Smooth muscle cell (in vitro differentiated cells): ENCODE measurements at regions not wholly inside any gene's neighbourhood (a gene's known extent, or its start where the extent isn't known, plus 50 kb on each side); places are given as distances from the start of the nearest gene placed in this dataset.
A peak's percentile ranks its signal among the peaks of the same experiment; 100 is the strongest.

ENCODE experiments used
- DNase-seq: peaks from one replicate; lab custom pipeline; 2025; ENCODE audit not compliant: unreplicated experiment; lab: John Stamatoyannopoulos, UW
- H2AFZ ChIP-seq: fragments of 200-600 bp; sonication (generic); 2 replicates; pipeline ENCODE4 v1.6.0; 2016; ENCODE audit warnings: antibody characterized with exemption, low read depth, mild to moderate bottlenecking
- H3F3A ChIP-seq: fragments of 200-600 bp; sonication (generic); 2 replicates; pipeline ENCODE4 v1.6.0; 2017; ENCODE audit warnings: antibody characterized with exemption, low read depth
- H3K27ac ChIP-seq: fragments of 200-600 bp; sonication (generic); 2 replicates; pipeline ENCODE4 v1.5.1; 2016; ENCODE audit warnings: low read depth, mild to moderate bottlenecking
- H3K27me3 ChIP-seq: fragments of 200-600 bp; sonication (generic); 2 replicates; pipeline ENCODE4 v1.6.1; 2016; ENCODE audit warnings: low read depth, mild to moderate bottlenecking
- H3K36me3 ChIP-seq: fragments of 200-600 bp; sonication (generic); 2 replicates; pipeline ENCODE4 v1.5.1; 2016; ENCODE audit warnings: low read depth
- H3K4me1 ChIP-seq: fragments of 200-600 bp; sonication (generic); 2 replicates; pipeline ENCODE4 v1.5.1; 2016; ENCODE audit warnings: low read depth
- H3K4me2 ChIP-seq: fragments of 200-600 bp; sonication (generic); 2 replicates; pipeline ENCODE4 v1.6.0; 2016; ENCODE audit warnings: mild to moderate bottlenecking
- H3K4me3 ChIP-seq: fragments of 200-600 bp; sonication (generic); 2 replicates; pipeline ENCODE4 v1.5.1; 2016; ENCODE audit warnings: mild to moderate bottlenecking
- H3K79me2 ChIP-seq: fragments of 200-600 bp; sonication (generic); 2 replicates; pipeline ENCODE4 v1.6.0; 2016; ENCODE audit warnings: low read depth, mild to moderate bottlenecking
- H3K9ac ChIP-seq: fragments of 200-600 bp; sonication (generic); 2 replicates; pipeline ENCODE4 v1.6.0; 2016; ENCODE audit warnings: low read depth
- H3K9me3 ChIP-seq: fragments of 200-600 bp; sonication (generic); replicated peaks from 2 replicates; pipeline ENCODE4 v1.5.1; 2016; ENCODE audit warnings: low read depth
- H4K20me1 ChIP-seq: fragments of 200-600 bp; sonication (generic); 2 replicates; pipeline ENCODE4 v1.6.0; 2016; ENCODE audit warnings: low read depth
- WGBS: methylation state at CpG from one replicate; pipeline ENCODE4 v1.1.7; 2016; ENCODE audit warnings: low lambda C conversion rate; 5-methylcytosine and 5-hydroxymethylcytosine counted together
- TF ChIP-seq, protein P1 (sequence below): fragments of 200-600 bp; sonication (generic); IDR thresholded peaks from 2 replicates; pipeline ENCODE4 v1.5.1; 2017; ENCODE audit warnings: borderline replicate concordance, mild to moderate bottlenecking, antibody characterized with exemption; ENCODE audit not compliant: insufficient read depth, poor library complexity, severe bottlenecking

DNA sequence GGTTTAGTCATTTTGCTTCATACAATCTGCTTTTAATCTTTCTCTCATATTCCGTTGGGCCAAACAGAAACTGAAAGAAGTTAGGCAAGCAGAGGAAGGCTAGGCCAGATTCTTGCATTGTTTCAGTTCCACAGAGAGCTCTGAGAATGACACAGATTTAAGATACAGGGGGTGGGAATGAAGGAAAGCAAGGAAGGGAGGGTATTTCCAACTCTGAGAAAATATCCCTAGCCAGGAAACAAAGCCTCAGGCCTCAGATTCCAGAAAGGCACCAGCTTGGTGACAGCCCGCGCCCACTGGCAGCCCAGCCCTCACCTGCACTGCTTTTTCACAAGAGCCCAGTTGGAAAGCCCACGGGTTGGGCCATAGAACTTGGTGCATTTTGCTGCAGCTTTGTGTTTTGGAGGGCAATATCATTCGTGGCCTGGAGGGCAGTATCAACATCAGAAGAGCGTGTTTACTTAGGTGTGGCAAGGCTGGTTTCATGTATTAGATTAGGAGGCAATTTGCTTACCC lies 63.5 kb downstream of the ENC1 start:
- no peaks in the 10 kb centered on the region for H3K36me3 ChIP-seq
- no peak overlapping the region for H3K9ac ChIP-seq
- H4K20me1 ChIP-seq: no peaks in the 10 kb centered on the region
- no peak for DNase-seq
- no peak overlapping the region for H3K4me3 ChIP-seq
- H3F3A ChIP-seq: no peaks in the 10 kb centered on the region
- peaks cover 5% of the 10 kb centered on the region for H3K4me1 ChIP-seq
- no peaks in the 10 kb centered on the region for H3K9me3 ChIP-seq
- peak overlapping the region; percentile 22 for H3K4me2 ChIP-seq
- H3K27ac ChIP-seq: peak overlapping the region; percentile 73
- no peaks in the 10 kb centered on the region for H3K79me2 ChIP-seq
- TF ChIP-seq, protein P1, sequence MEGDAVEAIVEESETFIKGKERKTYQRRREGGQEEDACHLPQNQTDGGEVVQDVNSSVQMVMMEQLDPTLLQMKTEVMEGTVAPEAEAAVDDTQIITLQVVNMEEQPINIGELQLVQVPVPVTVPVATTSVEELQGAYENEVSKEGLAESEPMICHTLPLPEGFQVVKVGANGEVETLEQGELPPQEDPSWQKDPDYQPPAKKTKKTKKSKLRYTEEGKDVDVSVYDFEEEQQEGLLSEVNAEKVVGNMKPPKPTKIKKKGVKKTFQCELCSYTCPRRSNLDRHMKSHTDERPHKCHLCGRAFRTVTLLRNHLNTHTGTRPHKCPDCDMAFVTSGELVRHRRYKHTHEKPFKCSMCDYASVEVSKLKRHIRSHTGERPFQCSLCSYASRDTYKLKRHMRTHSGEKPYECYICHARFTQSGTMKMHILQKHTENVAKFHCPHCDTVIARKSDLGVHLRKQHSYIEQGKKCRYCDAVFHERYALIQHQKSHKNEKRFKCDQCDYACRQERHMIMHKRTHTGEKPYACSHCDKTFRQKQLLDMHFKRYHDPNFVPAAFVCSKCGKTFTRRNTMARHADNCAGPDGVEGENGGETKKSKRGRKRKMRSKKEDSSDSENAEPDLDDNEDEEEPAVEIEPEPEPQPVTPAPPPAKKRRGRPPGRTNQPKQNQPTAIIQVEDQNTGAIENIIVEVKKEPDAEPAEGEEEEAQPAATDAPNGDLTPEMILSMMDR: no peak
- peak overlapping the region; percentile 79 for H2AFZ ChIP-seq
- no peaks in the 10 kb centered on the region for H3K27me3 ChIP-seq
- WGBS: 76% methylated on average over 6 of the region's 6 CpGs

- Histone ChIP-seq H4K20me1 (no peaks in the 10 kb centered on the region), H3K9me3 (no peaks in the 10 kb centered on the region), H3K27ac (peak overlapping the region; percentile 73), H3K27me3 (no peaks in the 10 kb centered on the region), H3K36me3 (no peaks in the 10 kb centered on the region), H3K9ac (no peak overlapping the region), H3K4me3 (no peak overlapping the region), H3K4me1 (peaks cover 5% of the 10 kb centered on the region), H3K79me2 (no peaks in the 10 kb centered on the region), H3F3A (no peaks in the 10 kb centered on the region), H3K4me2 (no peak overlapping the region), H2AFZ (peak overlapping the region; percentile 79)
- no peak for DNase-seq
- TF ChIP-seq, protein P1: no peak
- WGBS: 75% methylated on average over 15 of the region's 15 CpGs
These were observed 64.6 kb downstream of the ENC1 start for GRCh38 chr5:74575741-74576538.

GRCh38 chr5:74570250-74570649 lies 70.3 kb downstream of the ENC1 start:
- WGBS: 87% methylated on average over 2 of the region's 2 CpGs
- TF ChIP-seq, protein P1: no peak
- H4K20me1 ChIP-seq: no peaks in the 10 kb centered on the region
- no peak overlapping the region for H3K4me3 ChIP-seq
- peaks cover 9% of the 10 kb centered on the region for H3K4me1 ChIP-seq
- H3K36me3 ChIP-seq: no peaks in the 10 kb centered on the region
- no peaks in the 10 kb centered on the region for H3K27me3 ChIP-seq
- no peak overlapping the region for H3K9ac ChIP-seq
- H3K27ac ChIP-seq: no peak overlapping the region
- H3K4me2 ChIP-seq: no peak overlapping the region
- no peaks in the 10 kb centered on the region for H3K79me2 ChIP-seq
- DNase-seq: no peak
- no peaks in the 10 kb centered on the region for H3F3A ChIP-seq
- H3K9me3 ChIP-seq: no peaks in the 10 kb centered on the region
- H2AFZ ChIP-seq: no peak overlapping the region
